Activated T-helper 9 cell treated with anti-CD3 and anti-CD28 coated beads, Interleukin-2, amount 50 U/mL, for 16 hours (primary cell): ENCODE measurements at regions not wholly inside any gene's neighbourhood (a gene's known extent, or its start where the extent isn't known, plus 50 kb on each side); places are given as distances from the start of the nearest gene placed in this dataset.
"Not testable (repeated sequence)": the region's sequence is repeated elsewhere in the genome, so short reads cannot be mapped to it uniquely, and the experiment has no call there.

Experiments used
- DNase-seq: peaks from one replicate; pipeline ENCODE4 v3.0.0-alpha.2; 2020; ENCODE audit warnings: low read depth

DNA sequence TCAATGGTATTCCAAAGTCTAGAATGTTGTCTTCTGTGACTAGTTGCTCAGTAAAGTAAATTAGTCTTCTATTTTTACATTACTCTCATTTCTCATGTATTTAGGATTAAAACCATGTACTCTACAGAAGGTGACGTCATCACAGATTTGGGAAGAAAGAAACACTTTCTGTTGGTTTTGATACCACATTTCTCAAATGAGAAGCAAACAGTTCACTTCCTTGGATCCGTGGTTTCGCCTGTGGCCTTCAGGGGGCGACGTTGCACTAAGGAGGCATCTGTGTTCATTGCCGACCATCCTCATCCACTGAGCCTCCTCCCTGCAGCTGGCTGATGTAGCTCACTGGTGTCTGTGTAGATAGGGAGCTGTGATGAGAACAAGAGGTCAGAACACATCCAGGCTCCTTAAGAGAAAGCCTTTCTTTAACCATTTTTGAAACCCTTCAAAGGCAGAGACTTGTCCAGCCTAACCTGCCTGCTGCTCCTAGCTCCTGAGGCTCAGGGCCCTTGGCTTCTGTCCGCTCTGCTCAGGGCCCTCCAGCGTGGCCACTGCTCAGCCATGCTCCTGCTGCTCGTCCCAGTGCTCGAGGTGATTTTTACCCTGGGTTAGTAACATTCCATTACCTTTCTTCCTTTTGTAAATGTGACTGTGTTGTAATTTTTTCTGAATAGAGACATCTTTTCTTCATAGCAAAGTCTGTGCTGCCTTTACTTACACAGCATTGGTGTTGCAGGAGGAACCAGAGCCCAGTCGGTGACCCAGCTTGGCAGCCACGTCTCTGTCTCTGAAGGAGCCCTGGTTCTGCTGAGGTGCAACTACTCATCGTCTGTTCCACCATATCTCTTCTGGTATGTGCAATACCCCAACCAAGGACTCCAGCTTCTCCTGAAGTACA is 220.6 kb upstream of the OR4E1 start:
- DNase-seq = peak; percentile 22

DNA sequence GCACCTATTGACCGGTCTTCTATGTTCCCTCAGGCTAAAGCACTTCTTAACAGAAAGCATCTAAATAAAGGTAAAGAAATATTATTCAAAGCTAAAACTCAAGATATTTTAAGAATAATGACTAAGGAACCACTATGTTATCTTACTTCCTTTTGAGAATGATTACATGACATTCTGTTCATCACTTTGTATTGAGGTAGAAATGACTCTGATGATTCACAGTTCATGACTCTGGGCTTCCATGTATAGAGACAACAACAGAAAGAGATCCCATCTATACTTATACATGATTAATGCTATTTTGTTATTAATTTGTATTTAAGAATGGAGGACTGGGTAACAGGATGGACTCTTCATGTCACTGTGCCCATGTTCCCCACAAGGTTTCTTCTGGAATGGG is 218.3 kb upstream of the OR4E1 start:
- DNase-seq = no peak

DNA sequence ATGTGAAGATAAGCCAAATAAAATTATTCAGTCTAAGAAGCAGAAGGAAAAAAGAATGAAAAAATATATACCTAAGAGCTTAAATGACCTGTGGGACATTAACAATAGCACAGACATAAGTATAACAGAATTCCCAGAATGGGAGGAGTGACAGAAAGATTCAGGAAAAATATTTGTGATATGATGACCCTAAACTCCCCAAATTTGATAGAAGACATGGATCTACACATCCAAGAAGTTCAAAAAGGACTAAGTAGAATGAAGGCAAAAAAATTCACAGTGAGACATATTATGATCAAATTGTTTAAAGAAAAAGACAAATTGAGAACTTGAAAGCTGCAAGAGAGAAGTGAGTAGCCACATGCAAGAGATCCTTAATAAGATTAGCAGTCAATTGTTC is 211.4 kb upstream of the OR4E1 start:
- DNase-seq = no peak

DNA sequence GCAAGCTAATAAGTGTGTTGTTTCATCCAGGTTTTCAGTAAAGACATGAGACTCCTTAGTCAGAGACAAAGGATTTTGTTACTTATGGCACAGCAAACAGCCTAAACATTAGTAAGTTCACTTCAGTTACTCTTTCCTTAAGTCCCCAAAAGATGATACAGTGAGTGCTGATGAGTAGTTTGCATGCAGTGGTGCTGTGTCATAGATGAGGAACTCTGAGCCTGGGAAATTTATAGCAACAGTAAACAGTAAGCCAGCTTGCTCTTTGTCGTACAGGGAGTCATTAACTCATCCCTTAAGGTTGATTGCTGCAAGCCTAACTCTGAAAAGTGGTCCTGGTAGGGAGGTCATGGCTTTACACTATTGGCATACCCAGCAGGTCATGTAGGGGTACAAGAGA is 208.6 kb upstream of the OR4E1 start:
- DNase-seq = no peak

DNA sequence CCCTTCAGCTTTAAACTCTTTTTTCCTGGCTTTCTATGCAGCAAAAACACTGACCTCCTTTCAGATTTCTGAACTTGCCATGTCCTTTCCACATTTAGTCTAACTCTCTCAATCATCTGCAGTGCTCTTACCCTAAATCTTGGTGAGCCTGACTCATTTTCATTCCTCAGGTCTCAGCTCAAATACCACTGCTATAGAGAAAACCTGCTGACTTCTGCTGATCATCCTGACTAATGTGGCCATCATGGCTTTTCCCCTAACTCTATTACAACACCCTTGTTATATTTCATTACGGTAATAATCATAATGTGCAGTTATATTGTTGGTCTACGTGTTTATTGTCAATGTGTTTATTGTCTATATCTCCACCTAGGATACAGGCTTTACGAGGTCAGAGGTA is 207.3 kb upstream of the OR4E1 start:
- DNase-seq = no peak

DNA sequence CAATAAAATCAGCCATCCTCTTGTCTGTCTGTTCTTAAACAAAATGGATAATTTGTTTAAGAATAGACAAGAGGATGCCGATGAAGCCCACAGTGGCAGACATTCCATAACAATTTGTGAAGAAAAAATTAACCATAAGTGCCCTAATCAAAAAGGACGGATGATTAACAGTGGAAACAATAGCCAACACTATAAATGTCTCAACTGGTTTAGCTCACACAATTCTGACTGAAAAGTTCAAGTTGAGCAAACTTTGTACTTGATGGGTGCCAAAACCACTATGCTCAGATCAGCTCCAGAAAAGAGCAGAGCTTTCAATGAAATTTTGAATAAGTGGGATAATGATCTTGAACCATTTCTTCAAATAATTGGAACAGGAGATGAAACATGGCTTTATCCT is 202.2 kb upstream of the OR4E1 start:
- no peak for DNase-seq

DNA sequence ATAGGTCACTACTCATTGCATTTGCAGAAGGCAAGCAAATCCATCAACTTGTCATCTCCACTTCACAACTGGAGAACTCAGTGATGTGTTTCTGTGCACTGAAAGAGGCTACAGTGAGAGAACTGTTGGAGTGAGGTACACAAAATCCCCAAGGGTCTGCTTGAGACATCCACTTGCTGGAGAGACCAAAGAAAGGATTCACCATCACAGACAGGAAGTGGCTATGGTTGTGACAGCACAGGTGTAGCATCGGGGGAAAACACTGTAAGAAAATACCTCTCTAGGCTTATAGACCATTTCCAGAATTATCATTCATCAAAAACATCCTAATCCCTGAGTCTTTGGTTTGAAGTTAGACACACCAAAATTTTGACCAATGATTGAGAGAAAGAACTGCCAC is 201.3 kb upstream of the OR4E1 start:
- no peak for DNase-seq

DNA sequence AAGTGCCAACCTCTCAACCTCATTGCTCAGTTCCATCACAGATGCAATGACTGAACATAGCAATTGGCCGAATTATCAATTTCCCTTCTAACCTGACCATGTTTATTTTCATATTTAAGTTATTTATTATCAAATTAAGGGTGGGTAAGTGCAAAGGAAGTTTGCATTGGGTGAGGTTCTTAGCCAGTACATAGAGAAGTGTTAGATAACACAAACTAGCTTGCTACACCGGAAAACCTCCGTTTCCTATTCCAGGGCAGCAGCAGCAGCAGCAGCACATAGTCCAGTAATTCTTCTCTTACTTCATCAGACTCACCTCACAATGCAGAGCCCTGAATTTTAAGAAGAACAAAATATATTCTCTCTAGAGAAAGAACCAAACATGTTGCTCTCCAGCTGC is 200.5 kb upstream of the OR4E1 start:
- no peak for DNase-seq

DNA sequence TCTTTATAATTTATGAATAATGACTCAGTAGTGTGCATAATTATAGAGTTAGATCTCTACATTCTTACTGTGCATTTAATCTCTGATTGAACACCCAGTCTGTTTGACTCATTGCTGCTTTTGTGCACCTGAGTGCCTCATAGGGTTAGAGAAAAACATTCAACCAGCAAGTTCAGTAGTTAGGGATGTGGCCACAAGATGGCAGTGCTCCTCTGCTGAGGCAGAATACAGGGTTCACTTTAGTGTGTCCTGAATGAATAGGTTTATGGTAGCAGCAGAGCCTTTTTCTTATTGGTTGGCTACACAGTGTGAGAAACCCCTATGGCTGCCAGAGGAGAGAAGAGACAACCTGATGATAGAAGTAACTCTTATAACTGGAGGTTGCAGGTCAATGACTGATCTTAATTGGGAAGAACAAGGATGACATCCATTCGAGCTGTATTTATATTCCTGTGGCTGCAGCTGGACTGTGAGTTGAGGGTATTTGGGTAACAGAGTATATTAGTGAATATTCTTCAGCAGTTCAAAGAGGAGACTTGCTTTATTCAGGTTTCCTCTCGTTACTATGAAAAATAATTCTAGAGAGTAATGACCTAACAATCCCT is 194.9 kb upstream of the OR4E1 start:
- DNase-seq = peak; percentile 56

DNA sequence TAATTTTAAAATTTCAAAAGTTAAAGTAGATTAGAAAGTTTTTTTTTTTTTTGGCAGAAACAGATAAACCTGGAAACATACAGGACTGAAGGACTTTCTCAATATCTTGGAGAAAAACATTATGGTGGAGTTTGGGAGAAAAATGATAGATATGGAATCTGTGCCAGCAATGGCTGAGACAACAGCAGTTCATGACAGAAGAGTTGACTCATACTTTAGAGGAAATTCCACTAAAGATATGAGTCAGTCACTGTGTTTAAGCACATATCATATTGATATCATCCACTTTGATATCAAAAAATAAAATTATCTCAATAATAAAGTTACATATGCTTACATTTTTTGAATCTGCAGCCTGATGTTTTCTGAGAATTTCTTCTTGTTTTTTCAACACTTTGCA is 193.9 kb upstream of the OR4E1 start:
- DNase-seq = no peak

DNA sequence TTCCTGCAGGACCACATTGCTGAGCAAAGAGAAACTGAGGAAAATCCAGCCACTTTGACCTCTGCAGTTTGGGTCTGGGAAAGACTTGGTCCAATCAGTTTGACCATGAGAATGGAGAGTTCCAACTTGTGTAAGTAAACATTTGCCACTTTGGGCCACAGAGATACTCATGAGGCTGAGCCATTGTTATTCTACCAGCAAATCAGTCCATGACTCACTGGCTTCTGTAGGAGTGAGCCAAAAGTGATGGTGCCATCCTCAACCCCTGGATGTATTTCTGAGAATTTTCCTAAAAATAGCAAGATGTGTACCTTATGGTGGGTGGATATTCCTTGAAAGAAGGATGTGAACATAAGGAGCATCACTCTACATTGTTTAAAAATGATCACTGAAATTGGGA is 192.9 kb upstream of the OR4E1 start:
- no peak for DNase-seq

DNA sequence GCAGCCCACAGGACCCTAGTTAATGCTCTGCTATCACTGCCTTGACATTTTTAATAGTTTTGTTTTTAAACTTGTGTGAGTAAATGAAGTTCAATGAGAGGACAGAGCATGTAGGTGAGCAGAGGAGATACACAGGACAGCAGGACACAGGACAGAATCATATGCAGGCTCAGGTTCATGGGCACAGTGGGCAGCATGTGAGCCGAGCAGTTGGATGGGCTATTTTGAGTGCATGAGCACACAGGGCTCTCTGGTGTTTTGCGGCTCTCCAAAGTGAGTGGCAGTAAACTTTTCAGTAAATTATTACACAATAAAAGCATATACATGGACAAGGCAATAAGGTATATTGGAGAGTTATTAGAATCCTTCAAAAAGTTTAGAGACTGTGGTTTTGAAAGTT is 189.7 kb upstream of the OR4E1 start:
- no peak for DNase-seq

DNA sequence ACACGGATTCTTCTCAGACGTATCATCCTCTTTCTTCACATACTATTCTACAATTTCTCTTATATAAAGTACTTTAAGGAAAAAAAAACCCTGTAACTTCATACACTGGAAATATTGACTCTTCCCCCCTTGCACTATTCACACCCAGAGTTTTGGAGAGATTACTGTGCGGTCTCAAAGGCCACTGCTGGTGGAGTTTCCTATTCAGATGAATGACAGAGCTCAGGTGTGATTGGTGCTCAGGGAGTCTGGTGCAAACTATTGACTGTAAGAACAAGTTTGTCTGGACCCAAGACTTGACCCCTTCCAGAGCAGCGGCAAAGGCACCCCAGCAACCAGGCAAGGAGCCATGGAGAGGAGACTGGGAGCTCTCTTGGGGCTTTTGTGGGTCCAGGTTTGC is 187.5 kb upstream of the OR4E1 start:
- DNase-seq = no peak

DNA sequence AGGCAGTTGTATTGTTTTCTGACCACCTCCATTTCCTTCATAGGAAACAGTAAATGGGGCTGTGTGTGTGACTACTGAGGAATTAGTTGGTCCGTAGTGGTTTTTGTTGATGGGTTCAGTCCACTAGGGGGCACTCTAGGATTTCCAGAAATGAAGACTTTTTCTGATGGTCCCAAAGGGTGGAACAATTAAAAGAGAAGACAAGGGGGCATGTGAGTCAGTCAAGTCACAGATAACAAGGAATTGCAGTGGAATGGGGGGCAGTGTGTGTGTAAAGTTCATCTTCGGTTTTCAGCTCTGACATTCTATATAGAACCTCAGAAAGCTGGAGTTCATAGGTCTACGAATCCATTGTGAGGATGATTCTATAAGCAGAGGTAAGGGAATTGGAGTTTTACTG is 186.6 kb upstream of the OR4E1 start:
- DNase-seq = no peak

DNA sequence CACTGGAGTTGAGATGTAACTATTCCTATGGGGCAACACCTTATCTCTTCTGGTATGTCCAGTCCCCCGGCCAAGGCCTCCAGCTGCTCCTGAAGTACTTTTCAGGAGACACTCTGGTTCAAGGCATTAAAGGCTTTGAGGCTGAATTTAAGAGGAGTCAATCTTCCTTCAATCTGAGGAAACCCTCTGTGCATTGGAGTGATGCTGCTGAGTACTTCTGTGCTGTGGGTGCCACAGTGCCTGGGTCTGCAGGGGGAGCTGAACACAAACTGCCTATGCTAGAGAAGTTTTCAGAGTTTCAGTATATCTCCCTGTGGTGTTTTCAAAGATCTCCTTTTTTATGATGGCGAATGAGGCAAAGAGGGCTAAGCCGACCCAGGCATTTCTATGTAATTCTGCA is 179.2 kb upstream of the OR4E1 start:
- DNase-seq = no peak

DNA sequence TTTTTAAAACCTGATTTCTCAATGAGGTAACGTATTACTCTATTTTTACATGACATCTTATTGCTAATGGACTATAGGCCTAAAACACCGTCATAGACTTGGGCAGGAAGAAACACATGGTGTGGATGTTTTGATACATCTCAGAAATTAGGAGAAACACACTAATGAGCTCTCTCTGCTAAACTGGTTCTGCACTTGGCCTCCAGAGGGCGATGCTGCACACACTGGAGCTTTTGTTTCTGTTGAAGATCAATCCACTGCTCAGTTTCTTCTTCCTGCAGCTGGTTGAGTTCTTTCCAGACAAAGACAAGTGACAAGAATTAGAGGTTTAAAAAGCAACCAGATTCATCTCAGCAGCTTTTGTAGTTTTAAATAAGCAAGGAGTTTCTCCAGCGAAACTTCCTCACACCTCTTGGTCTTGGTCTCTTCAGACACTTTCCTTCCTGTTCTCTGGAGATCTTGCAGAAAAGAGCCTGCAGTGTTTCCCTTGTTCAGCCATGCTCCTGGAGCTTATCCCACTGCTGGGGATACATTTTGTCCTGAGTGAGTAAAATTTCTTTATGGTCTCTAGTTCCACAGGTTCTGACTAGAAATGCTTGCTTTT is 178.5 kb upstream of the OR4E1 start:
- peak; percentile 57 for DNase-seq

DNA sequence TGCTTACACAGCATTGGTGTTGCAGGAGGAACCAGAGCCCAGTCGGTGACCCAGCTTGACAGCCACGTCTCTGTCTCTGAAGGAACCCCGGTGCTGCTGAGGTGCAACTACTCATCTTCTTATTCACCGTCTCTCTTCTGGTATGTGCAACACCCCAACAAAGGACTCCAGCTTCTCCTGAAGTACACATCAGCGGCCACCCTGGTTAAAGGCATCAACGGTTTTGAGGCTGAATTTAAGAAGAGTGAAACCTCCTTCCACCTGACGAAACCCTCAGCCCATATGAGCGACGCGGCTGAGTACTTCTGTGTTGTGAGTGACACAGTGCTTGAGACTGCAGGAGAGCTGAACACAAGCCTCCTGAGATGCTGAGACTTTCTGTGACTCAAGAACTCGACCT is 173.3 kb upstream of the OR4E1 start:
- DNase-seq = not testable (repeated sequence)

DNA sequence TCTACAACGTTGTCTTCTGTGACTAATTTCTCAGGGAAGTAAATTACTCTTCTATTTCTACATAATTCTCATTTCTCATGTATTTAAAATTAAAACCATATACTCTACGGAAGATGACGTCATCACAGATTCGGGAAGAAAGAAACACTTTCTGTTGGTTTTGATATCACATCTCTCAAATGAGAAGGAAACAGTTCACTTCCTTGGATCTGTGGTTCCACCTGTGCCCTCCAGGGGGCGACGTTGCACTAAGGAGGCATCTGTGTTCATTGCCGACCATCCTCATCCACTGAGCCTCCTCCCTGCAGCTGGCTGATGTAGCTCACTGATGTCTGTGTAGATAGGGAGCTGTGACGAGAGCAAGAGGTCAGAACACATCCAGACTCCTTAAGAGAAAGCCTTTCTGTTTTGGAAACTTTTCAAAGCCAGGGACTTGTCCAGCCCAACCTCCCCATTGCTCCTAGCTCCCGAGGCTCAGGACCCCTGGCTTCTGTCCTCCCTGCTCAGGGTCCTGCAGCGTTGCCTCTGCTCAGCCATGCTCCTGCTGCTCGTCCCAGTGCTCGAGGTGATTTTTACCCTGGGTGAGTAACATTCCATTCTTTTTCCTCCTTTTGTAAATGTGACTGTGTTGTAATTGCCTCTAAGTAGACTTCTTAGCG is 172.7 kb upstream of the OR4E1 start:
- DNase-seq = peak; percentile 54

DNA sequence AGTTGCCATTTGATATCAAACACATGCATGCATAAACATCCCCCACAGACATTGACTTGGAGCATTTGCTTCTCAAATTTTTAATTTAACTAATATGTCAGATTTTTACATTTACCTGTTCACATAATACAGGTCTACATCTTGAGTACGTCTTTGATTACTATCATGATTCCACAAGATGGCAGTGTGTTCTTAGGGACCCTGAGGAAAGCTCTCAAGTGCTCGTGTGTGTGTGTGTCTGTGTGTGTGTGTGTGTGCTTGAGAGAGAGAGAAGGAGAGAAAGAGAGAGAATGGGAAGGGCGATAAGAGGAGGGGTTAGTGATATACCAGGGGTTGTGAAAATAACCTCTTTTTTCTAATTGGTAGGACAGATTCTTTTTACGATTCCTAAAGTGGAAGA is 167.1 kb upstream of the OR4E1 start:
- no peak for DNase-seq

DNA sequence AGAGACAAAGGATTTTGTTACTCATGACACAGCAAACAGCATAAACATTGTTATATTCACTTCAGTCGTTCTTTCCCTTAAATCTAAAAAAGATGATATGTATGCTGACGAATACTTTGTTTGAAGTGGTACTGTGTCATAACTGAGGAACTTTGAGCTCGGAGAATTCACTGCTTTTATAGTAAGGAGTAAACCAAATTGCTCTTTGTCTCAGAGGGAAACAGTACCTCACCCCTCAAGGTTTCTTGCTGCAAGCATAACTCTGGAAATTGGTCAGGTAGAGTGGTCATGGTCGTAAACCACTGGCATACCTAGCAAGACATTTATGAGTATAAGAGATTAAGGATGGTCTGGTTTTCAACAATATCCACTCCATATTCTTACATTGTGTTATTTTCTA is 160.2 kb upstream of the OR4E1 start:
- DNase-seq = no peak

DNA sequence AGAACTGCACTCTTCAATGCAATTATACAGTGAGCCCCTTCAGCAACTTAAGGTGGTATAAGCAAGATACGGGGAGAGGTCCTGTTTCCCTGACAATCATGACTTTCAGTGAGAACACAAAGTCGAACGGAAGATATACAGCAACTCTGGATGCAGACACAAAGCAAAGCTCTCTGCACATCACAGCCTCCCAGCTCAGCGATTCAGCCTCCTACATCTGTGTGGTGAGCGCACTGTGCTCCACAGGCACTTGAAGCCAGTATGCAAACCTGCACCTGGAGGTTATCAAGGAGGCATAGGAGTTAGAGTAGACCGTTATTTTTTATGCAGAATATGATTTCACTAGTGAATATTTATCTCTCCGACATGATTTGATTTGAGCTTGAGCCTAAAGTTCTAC is 152.2 kb upstream of the OR4E1 start:
- DNase-seq = no peak

DNA sequence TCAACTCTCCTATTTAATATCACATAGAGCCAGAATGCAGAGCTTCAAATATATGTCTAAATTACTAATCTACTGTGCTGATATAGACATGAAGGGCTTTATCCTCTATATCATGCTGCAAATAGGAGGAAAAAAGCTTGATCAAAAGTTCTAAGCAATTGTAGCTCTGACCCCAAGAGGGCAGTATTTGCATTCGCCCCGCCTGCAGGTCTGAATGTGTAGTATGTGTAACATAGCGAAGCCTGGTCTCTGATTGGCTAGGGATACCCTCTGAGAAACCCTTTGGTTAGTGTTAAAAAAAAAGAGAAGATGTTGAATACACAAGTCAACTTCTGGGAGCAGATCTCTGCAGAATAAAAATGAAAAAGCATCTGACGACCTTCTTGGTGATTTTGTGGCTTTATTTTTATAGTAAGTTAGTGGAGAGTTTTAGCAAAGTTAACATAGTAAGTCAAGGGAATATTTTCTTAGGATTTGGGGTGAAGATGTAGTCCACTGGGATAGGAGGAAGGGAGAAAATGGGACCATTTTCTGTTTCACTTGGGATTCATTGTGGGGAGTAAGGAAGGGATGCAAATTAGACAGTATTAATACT is 151.6 kb upstream of the OR4E1 start:
- DNase-seq = peak; percentile 12

DNA sequence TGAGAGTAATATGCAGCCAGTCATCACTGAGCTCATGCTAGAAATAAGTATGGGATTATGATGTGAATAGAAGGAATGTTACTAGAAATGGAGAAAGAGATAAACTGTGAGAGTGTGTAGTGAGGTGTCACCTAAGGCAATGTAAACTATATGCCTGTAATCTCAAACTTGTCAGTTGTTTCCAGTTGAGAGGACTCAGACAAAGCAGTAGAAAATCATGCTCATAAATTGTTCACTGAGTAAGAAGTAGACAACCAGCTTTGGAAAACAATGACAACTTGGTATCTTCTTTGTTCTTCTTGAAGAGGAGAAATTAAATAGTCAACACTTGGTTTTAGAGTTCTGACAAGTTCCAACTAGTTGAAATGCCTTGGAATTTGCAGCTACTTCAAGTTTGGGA is 148.5 kb upstream of the OR4E1 start:
- DNase-seq = no peak
